ENCODE measurements at regions not wholly inside any gene's neighbourhood (a gene's known extent, or its start where the extent isn't known, plus 50 kb on each side); places are given as distances from the start of the nearest gene placed in this dataset.

DNA sequence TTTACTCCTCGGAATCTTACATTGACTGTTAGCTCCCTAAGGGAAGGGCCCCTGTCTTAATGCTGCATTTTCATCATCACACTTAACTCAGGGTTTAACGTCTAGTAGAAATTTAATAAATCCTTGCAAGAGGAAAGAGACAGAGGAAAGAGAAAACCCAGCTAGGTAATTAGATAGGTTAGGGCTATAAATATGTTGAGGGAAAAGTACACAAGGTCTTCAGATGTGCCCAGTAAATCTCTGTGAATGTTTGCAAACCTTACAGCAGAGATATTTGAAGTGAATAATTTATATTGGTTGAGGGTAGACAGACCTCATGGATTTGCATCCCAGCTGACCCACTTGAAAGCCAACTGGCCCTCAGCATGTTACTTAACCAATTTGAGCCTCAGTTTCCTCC lies 315.5 kb upstream of the NPVF start:
- H3K27me3 ChIP-seq (ENCODE audit: control insufficient read depth in 3 of 3, insufficient read depth in 3 of 3, low read length in 3 of 3) = no peaks in the 10 kb centered on the region
- no peak overlapping the region for H3K4me3 ChIP-seq (ENCODE audit: low read length in 3 of 3)
- H3K36me3 ChIP-seq (ENCODE audit: control insufficient read depth in 3 of 3, insufficient read depth in 3 of 3, low read length in 3 of 3) = no peaks in the 10 kb centered on the region
- no peak overlapping the region for H3K9ac ChIP-seq (ENCODE audit: low read depth in 1 of 3, low read length in 3 of 3)
- H3K27ac ChIP-seq (ENCODE audit: low read depth, low read length) = no peak overlapping the region
- peaks cover 0 to 5% (median 3%) of the 10 kb centered on the region in 3 donors for H3K4me1 ChIP-seq (ENCODE audit: control insufficient read depth in 3 of 3, insufficient read depth in 3 of 3, low read length in 3 of 3)
- H3K9me3 ChIP-seq (ENCODE audit: control insufficient read depth in 3 of 3, low read length in 3 of 3) = no peaks in the 10 kb centered on the region

DNA sequence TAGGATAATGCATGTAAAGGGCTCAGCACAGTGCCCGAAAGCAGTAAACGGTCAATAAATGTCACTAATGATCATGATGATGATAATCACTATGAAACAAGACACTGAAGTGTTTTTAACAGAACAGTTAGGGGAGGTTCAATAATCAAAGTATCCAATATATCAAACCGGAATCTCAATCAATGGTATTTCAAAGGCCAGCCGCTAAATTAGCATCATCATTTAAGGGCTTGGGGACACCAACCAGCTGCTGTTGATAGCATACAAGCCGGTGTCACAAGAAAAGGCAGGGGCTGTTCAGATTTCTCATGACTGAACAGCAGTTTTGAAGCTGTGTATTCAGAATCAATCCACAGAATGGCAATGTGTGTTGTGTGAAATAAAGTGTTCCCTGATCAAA lies 316.0 kb upstream of the NPVF start:
- Histone ChIP-seq H3K4me1 (ENCODE audit: control insufficient read depth in 3 of 3, insufficient read depth in 3 of 3, low read length in 3 of 3) (peaks cover 0 to 5% (median 3%) of the 10 kb centered on the region in 3 donors), H3K9me3 (ENCODE audit: control insufficient read depth in 3 of 3, low read length in 3 of 3) (no peaks in the 10 kb centered on the region), H3K27me3 (ENCODE audit: control insufficient read depth in 3 of 3, insufficient read depth in 3 of 3, low read length in 3 of 3) (no peaks in the 10 kb centered on the region), H3K27ac (ENCODE audit: low read depth, low read length) (no peak overlapping the region), H3K9ac (ENCODE audit: low read depth in 1 of 3, low read length in 3 of 3) (no peak overlapping the region), H3K36me3 (ENCODE audit: control insufficient read depth in 3 of 3, insufficient read depth in 3 of 3, low read length in 3 of 3) (no peaks in the 10 kb centered on the region), H3K4me3 (ENCODE audit: low read length in 3 of 3) (no peak overlapping the region)

DNA sequence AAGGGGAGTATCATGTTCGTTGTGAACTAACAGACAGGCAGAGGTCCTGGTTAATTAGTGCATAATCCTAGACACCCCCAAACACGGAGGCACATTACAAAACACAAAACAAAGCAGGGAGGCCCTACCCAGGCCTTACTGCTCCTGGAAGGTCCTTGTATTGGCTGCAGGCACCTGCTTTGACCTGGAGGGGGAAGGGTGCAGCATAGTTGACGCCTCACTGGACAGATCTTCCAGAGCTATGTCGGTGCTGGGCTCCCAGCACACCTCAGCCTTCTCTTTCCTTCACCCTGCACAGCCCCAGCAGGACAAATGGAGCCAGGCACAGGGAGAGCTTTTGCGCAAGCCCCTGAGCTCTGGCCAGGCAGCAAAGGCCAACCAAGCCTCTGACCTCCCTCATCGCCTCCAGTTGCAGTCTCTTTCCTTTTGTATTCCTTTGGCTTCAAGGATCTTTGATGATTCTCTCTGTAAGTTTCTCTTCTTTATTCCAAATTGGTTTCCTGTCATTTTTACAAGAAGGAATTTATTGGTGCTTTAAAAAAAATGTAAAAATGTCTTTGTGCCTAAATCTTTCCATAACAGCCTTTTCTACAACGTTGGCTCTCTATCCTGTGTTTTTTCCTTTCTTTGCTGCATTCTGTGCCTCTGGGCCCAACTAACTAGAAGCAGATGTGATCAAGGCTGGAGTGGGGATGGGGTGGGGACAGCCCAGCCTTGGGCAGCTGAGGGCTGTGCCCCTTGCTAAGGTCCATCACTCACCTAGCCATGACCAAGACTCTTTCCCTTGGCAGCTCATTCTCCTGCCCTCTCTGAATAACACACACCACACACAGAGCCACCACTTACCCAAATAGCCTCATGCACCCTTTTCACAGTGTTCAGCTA lies 317.1 kb upstream of the NPVF start:
- H3K27me3 ChIP-seq (ENCODE audit: control insufficient read depth in 3 of 3, insufficient read depth in 3 of 3, low read length in 3 of 3) = no peaks in the 10 kb centered on the region
- no peak overlapping the region for H3K4me3 ChIP-seq (ENCODE audit: low read length in 3 of 3)
- no peaks in the 10 kb centered on the region for H3K36me3 ChIP-seq (ENCODE audit: control insufficient read depth in 3 of 3, insufficient read depth in 3 of 3, low read length in 3 of 3)
- no peaks in the 10 kb centered on the region for H3K9me3 ChIP-seq (ENCODE audit: control insufficient read depth in 3 of 3, low read length in 3 of 3)
- no peak overlapping the region for H3K27ac ChIP-seq (ENCODE audit: low read depth, low read length)
- no peak overlapping the region for H3K9ac ChIP-seq (ENCODE audit: low read depth in 1 of 3, low read length in 3 of 3)
- peaks cover 0 to 5% (median 3%) of the 10 kb centered on the region in 3 donors for H3K4me1 ChIP-seq (ENCODE audit: control insufficient read depth in 3 of 3, insufficient read depth in 3 of 3, low read length in 3 of 3)

DNA sequence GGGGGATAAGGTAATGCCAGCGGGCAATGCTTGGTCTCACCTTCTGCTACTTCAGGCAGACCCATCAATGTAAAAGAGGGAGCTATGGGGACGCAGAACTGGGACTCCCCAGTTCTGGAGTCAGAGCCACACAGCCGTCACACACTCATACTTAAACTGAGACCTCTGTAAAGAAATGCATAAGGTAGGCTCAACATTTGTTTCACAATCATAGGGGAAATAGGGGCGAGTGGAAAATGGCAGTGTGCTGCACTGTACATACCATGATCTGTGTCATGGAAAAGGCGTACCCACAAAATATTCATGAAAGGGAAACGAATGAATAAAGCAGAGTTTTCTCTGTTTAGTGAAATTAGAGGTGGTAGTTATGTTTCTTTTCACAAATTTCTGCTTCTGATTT lies 318.0 kb upstream of the NPVF start:
- H3K9me3 ChIP-seq (ENCODE audit: control insufficient read depth in 3 of 3, low read length in 3 of 3) = no peaks in the 10 kb centered on the region
- no peak overlapping the region for H3K4me3 ChIP-seq (ENCODE audit: low read length in 3 of 3)
- no peak overlapping the region for H3K27ac ChIP-seq (ENCODE audit: low read depth, low read length)
- no peaks in the 10 kb centered on the region for H3K27me3 ChIP-seq (ENCODE audit: control insufficient read depth in 3 of 3, insufficient read depth in 3 of 3, low read length in 3 of 3)
- H3K36me3 ChIP-seq (ENCODE audit: control insufficient read depth in 3 of 3, insufficient read depth in 3 of 3, low read length in 3 of 3) = no peaks in the 10 kb centered on the region
- H3K9ac ChIP-seq (ENCODE audit: low read depth in 1 of 3, low read length in 3 of 3) = no peak overlapping the region
- H3K4me1 ChIP-seq (ENCODE audit: control insufficient read depth in 3 of 3, insufficient read depth in 3 of 3, low read length in 3 of 3) = peaks cover 0 to 5% (median 3%) of the 10 kb centered on the region in 3 donors

DNA sequence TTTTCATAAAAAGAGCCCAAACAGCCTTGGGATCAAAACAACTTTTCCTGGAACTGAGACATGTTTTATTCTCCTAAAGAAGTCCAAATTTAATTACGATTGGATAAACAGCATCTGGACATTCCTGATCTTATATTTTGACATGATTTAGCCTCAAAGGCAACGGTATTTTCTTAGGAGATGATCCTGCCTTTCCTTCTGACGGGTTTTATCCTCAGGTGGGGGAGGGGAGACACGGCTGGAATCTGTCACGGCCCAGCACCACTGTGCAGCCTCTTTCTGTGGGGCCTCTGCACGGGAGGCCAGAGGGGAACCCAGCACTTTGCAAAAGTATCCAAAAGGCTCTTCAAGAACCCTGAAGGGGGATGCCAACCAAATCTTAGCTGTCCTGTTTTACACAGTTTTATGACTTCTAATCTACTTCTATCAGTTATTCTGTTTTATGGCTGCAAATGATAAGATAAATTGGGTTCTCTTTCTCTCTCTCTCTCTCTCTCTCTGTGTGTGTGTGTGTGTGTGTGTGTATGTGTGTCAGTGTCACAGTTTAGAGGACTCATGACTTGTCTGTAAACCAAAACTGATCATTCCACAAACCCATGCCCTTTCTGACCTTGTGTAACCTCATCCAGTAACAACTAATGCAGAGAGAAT lies 321.1 kb upstream of the NPVF start:
- H3K27me3 ChIP-seq (ENCODE audit: control insufficient read depth in 3 of 3, insufficient read depth in 3 of 3, low read length in 3 of 3) = no peaks in the 10 kb centered on the region
- H3K4me1 ChIP-seq (ENCODE audit: control insufficient read depth in 3 of 3, insufficient read depth in 3 of 3, low read length in 3 of 3) = peaks cover 0 to 5% (median 3%) of the 10 kb centered on the region in 3 donors
- no peak overlapping the region for H3K4me3 ChIP-seq (ENCODE audit: low read length in 3 of 3)
- no peaks in the 10 kb centered on the region for H3K9me3 ChIP-seq (ENCODE audit: control insufficient read depth in 3 of 3, low read length in 3 of 3)
- H3K9ac ChIP-seq (ENCODE audit: low read depth in 1 of 3, low read length in 3 of 3) = no peak overlapping the region
- no peaks in the 10 kb centered on the region for H3K36me3 ChIP-seq (ENCODE audit: control insufficient read depth in 3 of 3, insufficient read depth in 3 of 3, low read length in 3 of 3)
- H3K27ac ChIP-seq (ENCODE audit: low read depth, low read length) = no peak overlapping the region

DNA sequence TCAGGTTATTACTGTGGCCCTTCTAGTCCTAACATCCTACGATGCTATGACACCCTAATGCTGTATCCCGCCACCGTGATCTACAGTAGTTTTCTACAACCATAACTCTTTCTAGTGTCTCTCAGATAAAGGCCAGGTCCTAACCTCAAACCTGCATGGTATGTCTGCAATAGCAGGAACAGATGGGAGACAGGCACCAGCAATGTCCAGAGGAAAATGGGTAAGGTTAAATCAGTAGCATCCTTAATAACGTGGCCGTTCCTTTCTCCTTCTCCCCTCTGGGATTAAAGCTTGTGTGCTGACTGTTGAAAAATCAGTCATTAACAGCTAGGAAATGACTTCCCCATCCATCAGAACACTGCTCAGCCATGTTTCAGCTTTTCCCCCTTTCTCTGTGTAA lies 321.9 kb upstream of the NPVF start:
- H3K36me3 ChIP-seq (ENCODE audit: control insufficient read depth in 3 of 3, insufficient read depth in 3 of 3, low read length in 3 of 3) = no peaks in the 10 kb centered on the region
- H3K9me3 ChIP-seq (ENCODE audit: control insufficient read depth in 3 of 3, low read length in 3 of 3) = no peaks in the 10 kb centered on the region
- H3K9ac ChIP-seq (ENCODE audit: low read depth in 1 of 3, low read length in 3 of 3) = no peak overlapping the region
- peaks cover 0 to 4% (median 1%) of the 10 kb centered on the region in 3 donors for H3K4me1 ChIP-seq (ENCODE audit: control insufficient read depth in 3 of 3, insufficient read depth in 3 of 3, low read length in 3 of 3)
- H3K27me3 ChIP-seq (ENCODE audit: control insufficient read depth in 3 of 3, insufficient read depth in 3 of 3, low read length in 3 of 3) = no peaks in the 10 kb centered on the region
- no peak overlapping the region for H3K27ac ChIP-seq (ENCODE audit: low read depth, low read length)
- no peak overlapping the region for H3K4me3 ChIP-seq (ENCODE audit: low read length in 3 of 3)

DNA sequence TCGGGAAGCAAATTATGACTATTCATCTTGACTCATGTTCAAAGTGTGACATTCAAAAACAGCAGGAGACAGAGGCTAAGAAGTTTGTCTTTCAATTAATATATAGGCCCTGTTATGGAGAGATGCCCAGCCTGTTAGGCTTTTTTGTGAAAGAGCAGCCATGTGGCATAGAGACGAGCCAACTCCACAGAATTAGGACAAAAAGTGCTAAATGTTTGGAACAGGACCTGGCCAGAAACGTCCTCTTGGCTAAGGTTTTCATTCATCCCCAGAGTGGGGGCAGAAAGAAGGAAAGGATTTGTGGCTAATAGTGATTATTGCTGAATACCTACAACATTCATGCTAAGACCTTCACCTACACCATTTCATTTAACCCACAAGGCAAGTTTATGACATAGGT lies 324.7 kb upstream of the NPVF start:
- Histone ChIP-seq H3K36me3 (ENCODE audit: control insufficient read depth in 3 of 3, insufficient read depth in 3 of 3, low read length in 3 of 3) (no peaks in the 10 kb centered on the region), H3K27ac (ENCODE audit: low read depth, low read length) (no peak overlapping the region), H3K4me1 (ENCODE audit: control insufficient read depth in 3 of 3, insufficient read depth in 3 of 3, low read length in 3 of 3) (no peaks in the 10 kb centered on the region), H3K9me3 (ENCODE audit: control insufficient read depth in 3 of 3, low read length in 3 of 3) (no peaks in the 10 kb centered on the region), H3K27me3 (ENCODE audit: control insufficient read depth in 3 of 3, insufficient read depth in 3 of 3, low read length in 3 of 3) (no peaks in the 10 kb centered on the region), H3K9ac (ENCODE audit: low read depth in 1 of 3, low read length in 3 of 3) (no peak overlapping the region), H3K4me3 (ENCODE audit: low read length in 3 of 3) (no peak overlapping the region)

DNA sequence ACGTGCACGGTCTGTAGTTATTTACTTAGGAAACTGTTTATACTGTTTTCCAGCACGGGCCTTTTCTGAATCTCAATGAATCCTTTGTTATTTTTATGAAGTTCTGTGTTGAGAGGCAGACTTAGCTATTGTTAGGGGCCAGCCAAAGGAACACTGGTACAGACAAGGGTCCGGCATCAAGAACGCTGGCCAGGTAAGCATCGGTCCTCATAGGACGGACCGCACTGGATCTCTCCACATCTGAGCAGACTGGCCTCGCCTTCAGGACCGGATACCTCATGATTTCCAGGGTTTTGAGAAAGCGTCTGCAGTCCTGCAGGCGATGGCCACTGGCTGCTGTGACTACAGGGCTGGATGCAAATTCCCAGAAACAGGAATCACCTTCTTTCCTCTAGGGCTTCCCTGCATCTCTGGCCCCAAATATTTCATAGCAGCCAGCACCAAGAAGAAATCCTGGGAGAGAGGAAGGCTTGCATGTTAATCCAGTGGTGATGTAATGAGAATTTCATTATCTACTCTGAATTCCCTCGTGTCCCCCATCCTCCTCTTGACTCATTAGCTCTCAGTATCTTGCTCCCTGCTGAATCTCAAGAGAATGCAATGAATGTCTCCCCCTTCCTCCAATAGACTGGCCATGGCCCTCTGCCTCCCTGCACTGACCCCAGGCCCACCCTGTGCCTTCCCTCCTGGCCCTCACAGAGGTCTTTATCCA lies 325.4 kb upstream of the NPVF start:
- H3K9me3 ChIP-seq (ENCODE audit: control insufficient read depth in 3 of 3, low read length in 3 of 3) = no peaks in the 10 kb centered on the region
- no peak overlapping the region for H3K27ac ChIP-seq (ENCODE audit: low read depth, low read length)
- H3K36me3 ChIP-seq (ENCODE audit: control insufficient read depth in 3 of 3, insufficient read depth in 3 of 3, low read length in 3 of 3) = no peaks in the 10 kb centered on the region
- no peak overlapping the region for H3K9ac ChIP-seq (ENCODE audit: low read depth in 1 of 3, low read length in 3 of 3)
- H3K27me3 ChIP-seq (ENCODE audit: control insufficient read depth in 3 of 3, insufficient read depth in 3 of 3, low read length in 3 of 3) = no peaks in the 10 kb centered on the region
- H3K4me3 ChIP-seq (ENCODE audit: low read length in 3 of 3) = no peak overlapping the region
- no peaks in the 10 kb centered on the region for H3K4me1 ChIP-seq (ENCODE audit: control insufficient read depth in 3 of 3, insufficient read depth in 3 of 3, low read length in 3 of 3)

DNA sequence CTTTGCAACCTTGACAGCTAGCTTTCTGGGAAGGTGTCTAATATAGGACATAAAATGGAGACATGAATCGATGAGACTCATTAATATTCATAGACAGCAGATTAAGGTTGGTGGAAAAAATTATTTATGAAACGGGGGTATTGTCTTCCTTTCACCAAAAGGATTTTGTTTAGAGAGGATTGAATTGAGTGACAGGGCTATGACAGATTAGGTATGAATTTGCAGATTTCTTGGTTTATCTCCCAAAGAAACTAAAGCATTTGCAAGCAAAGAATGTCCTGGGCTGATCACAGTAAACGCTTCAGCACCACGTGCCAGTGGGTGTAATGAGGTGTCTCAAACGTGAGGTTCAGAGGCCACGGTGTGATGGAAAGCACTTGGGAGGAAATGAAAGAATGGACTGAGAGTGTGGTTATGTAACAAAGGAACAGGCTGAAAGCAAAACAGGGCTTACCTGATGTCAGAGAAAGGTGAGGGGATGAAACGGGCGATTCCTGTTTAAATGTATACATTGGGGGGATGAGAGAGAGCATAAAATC lies 329.2 kb upstream of the NPVF start:
- no peak overlapping the region for H3K9ac ChIP-seq (ENCODE audit: low read depth in 1 of 3, low read length in 3 of 3)
- H3K4me1 ChIP-seq (ENCODE audit: control insufficient read depth in 3 of 3, insufficient read depth in 3 of 3, low read length in 3 of 3) = peaks cover 5 to 16% (median 8%) of the 10 kb centered on the region in 3 donors
- no peak overlapping the region for H3K4me3 ChIP-seq (ENCODE audit: low read length in 3 of 3)
- no peak overlapping the region for H3K27ac ChIP-seq (ENCODE audit: low read depth, low read length)
- no peaks in the 10 kb centered on the region for H3K27me3 ChIP-seq (ENCODE audit: control insufficient read depth in 3 of 3, insufficient read depth in 3 of 3, low read length in 3 of 3)
- H3K36me3 ChIP-seq (ENCODE audit: control insufficient read depth in 3 of 3, insufficient read depth in 3 of 3, low read length in 3 of 3) = no peaks in the 10 kb centered on the region
- H3K9me3 ChIP-seq (ENCODE audit: control insufficient read depth in 3 of 3, low read length in 3 of 3) = no peaks in the 10 kb centered on the region
